ENCODE measurements at regions not wholly inside any gene's neighbourhood (a gene's known extent, or its start where the extent isn't known, plus 50 kb on each side); places are given as distances from the start of the nearest gene placed in this dataset.

- H3K9ac ChIP-seq (ENCODE audit: low read depth, low read length, poor library complexity, severe bottlenecking), result no peak overlapping the region
- no peak overlapping the region for H3K4me2 ChIP-seq (ENCODE audit: low read depth, low read length, poor library complexity, severe bottlenecking)
- H3K79me2 ChIP-seq (ENCODE audit: insufficient read depth, low read length), result no peaks in the 10 kb centered on the region
- no peaks in the 10 kb centered on the region for H3K36me3 ChIP-seq (ENCODE audit: insufficient read depth, low read length)
- H3F3A ChIP-seq (ENCODE audit: low read depth), result no peaks in the 10 kb centered on the region
- H3K27me3 ChIP-seq (ENCODE audit: insufficient read depth, low read length, poor library complexity, severe bottlenecking), result no peaks in the 10 kb centered on the region
- no peak overlapping the region for H3K4me3 ChIP-seq (ENCODE audit: low read length, poor library complexity, severe bottlenecking)
- H3K9me2 ChIP-seq (replicated peaks; ENCODE audit: low read depth, low read length), result no peaks in the 10 kb centered on the region
- no peaks in the 10 kb centered on the region for H4K20me1 ChIP-seq (ENCODE audit: insufficient read depth, low read length, poor library complexity, severe bottlenecking)
- H3K9me3 ChIP-seq (ENCODE audit: insufficient read depth, low read depth, low read length), result no peaks in the 10 kb centered on the region
- no peak overlapping the region for H2AFZ ChIP-seq (ENCODE audit: low read length)
- TF ChIP-seq CTCF (conservative IDR thresholded peaks at IDR 0.05; ENCODE audit: low read length) (no peak), EZH2phosphoT487 (IDR thresholded peaks at IDR 0.05; ENCODE audit: borderline replicate concordance) (no peak)
- H3K4me1 ChIP-seq (ENCODE audit: insufficient read depth, low read length, poor library complexity, severe bottlenecking), result no peaks in the 10 kb centered on the region
Observed at GRCh38 chr20:16808796-16809195, 60.6 kb downstream of the OTOR start.

- H3K9me3 ChIP-seq (ENCODE audit: insufficient read depth, low read depth, low read length), result no peaks in the 10 kb centered on the region
- no peaks in the 10 kb centered on the region for H3F3A ChIP-seq (ENCODE audit: low read depth)
- no peaks in the 10 kb centered on the region for H3K4me1 ChIP-seq (ENCODE audit: insufficient read depth, low read length, poor library complexity, severe bottlenecking)
- H3K27me3 ChIP-seq (ENCODE audit: insufficient read depth, low read length, poor library complexity, severe bottlenecking), result no peaks in the 10 kb centered on the region
- no peak overlapping the region for H3K4me3 ChIP-seq (ENCODE audit: low read length, poor library complexity, severe bottlenecking)
- no peak for TF ChIP-seq EZH2phosphoT487 (IDR thresholded peaks at IDR 0.05; ENCODE audit: borderline replicate concordance)
- no peak for TF ChIP-seq CTCF (conservative IDR thresholded peaks at IDR 0.05; ENCODE audit: low read length)
- no peaks in the 10 kb centered on the region for H3K79me2 ChIP-seq (ENCODE audit: insufficient read depth, low read length)
- H3K9me2 ChIP-seq (replicated peaks; ENCODE audit: low read depth, low read length), result no peaks in the 10 kb centered on the region
- H4K20me1 ChIP-seq (ENCODE audit: insufficient read depth, low read length, poor library complexity, severe bottlenecking), result no peaks in the 10 kb centered on the region
- no peak overlapping the region for H3K9ac ChIP-seq (ENCODE audit: low read depth, low read length, poor library complexity, severe bottlenecking)
- H2AFZ ChIP-seq (ENCODE audit: low read length), result no peak overlapping the region
- no peaks in the 10 kb centered on the region for H3K36me3 ChIP-seq (ENCODE audit: insufficient read depth, low read length)
- H3K4me2 ChIP-seq (ENCODE audit: low read depth, low read length, poor library complexity, severe bottlenecking), result no peak overlapping the region
Observed at GRCh38 chr20:16810216-16810615, 62.1 kb downstream of the OTOR start.

- Histone ChIP-seq H3K4me3 (ENCODE audit: low read length, poor library complexity, severe bottlenecking) (no peak overlapping the region), H3K9ac (ENCODE audit: low read depth, low read length, poor library complexity, severe bottlenecking) (no peak overlapping the region), H2AFZ (ENCODE audit: low read length) (no peak overlapping the region), H3K9me3 (ENCODE audit: insufficient read depth, low read depth, low read length) (no peaks in the 10 kb centered on the region), H3K36me3 (ENCODE audit: insufficient read depth, low read length) (no peaks in the 10 kb centered on the region), H3K9me2 (replicated peaks; ENCODE audit: low read depth, low read length) (no peaks in the 10 kb centered on the region), H3F3A (ENCODE audit: low read depth) (no peaks in the 10 kb centered on the region), H3K27me3 (ENCODE audit: insufficient read depth, low read length, poor library complexity, severe bottlenecking) (no peaks in the 10 kb centered on the region), H3K4me1 (ENCODE audit: insufficient read depth, low read length, poor library complexity, severe bottlenecking) (no peaks in the 10 kb centered on the region), H3K79me2 (ENCODE audit: insufficient read depth, low read length) (no peaks in the 10 kb centered on the region), H3K4me2 (ENCODE audit: low read depth, low read length, poor library complexity, severe bottlenecking) (no peak overlapping the region), H4K20me1 (ENCODE audit: insufficient read depth, low read length, poor library complexity, severe bottlenecking) (no peaks in the 10 kb centered on the region)
- TF ChIP-seq CTCF (conservative IDR thresholded peaks at IDR 0.05; ENCODE audit: low read length), result no peak
- TF ChIP-seq EZH2phosphoT487 (IDR thresholded peaks at IDR 0.05; ENCODE audit: borderline replicate concordance), result no peak
Observed at GRCh38 chr20:16816192-16816591, 68.0 kb downstream of the OTOR start.
